GM19193 (cell line): ENCODE measurements at regions not wholly inside any gene's neighbourhood (a gene's known extent, or its start where the extent isn't known, plus 50 kb on each side); places are given as distances from the start of the nearest gene placed in this dataset.

ENCODE experiments used
- POLR2A ChIP-seq: IDR thresholded peaks from 4 replicates; pipeline ENCODE4 v1.6.1; 2011; ENCODE audit not compliant: insufficient read depth, insufficient read length; ENCODE audit errors: extremely low read depth

- no peak for TF ChIP-seq POLR2A
These were observed 71.6 kb upstream of the CYP1B1 start for GRCh38 chr2:38147333-38148121.

- TF ChIP-seq POLR2A = no peak
These were observed 71.0 kb upstream of the CYP1B1 start for GRCh38 chr2:38146907-38147307.

- peak; percentile 31 for TF ChIP-seq POLR2A
These were observed 70.4 kb upstream of the CYP1B1 start for GRCh38 chr2:38146275-38146906.

GRCh38 chr2:38145236-38145635 is 69.3 kb upstream of the CYP1B1 start:
- no peak for TF ChIP-seq POLR2A

- TF ChIP-seq POLR2A = no peak
These were observed 66.7 kb upstream of the CYP1B1 start for GRCh38 chr2:38142627-38143026.

- TF ChIP-seq POLR2A = no peak
These were observed 65.5 kb upstream of the CYP1B1 start for GRCh38 chr2:38141501-38141900.

GRCh38 chr2:38138996-38139395 is 63.0 kb upstream of the CYP1B1 start:
- no peak for TF ChIP-seq POLR2A

- TF ChIP-seq POLR2A = no peak
These were observed 62.5 kb upstream of the CYP1B1 start for GRCh38 chr2:38138419-38138818.

GRCh38 chr2:38131676-38132075 is 55.7 kb upstream of the CYP1B1 start:
- TF ChIP-seq POLR2A = no peak

GRCh38 chr2:38130876-38131275 is 54.9 kb upstream of the CYP1B1 start:
- TF ChIP-seq POLR2A = no peak

- no peak for TF ChIP-seq POLR2A
These were observed 54.0 kb upstream of the CYP1B1 start for GRCh38 chr2:38129987-38130386.

GRCh38 chr2:38129481-38129880 is 53.5 kb upstream of the CYP1B1 start:
- TF ChIP-seq POLR2A = no peak

GRCh38 chr2:38128653-38129052 is 52.7 kb upstream of the CYP1B1 start:
- no peak for TF ChIP-seq POLR2A

- no peak for TF ChIP-seq POLR2A
These were observed 51.3 kb upstream of the CYP1B1 start for GRCh38 chr2:38127277-38127676.

GRCh38 chr2:38125842-38126241 is 49.9 kb upstream of the CYP1B1 start:
- no peak for TF ChIP-seq POLR2A
